ENCODE measurements at regions not wholly inside any gene's neighbourhood (a gene's known extent, or its start where the extent isn't known, plus 50 kb on each side); places are given as distances from the start of the nearest gene placed in this dataset.

- TF ChIP-seq SUZ12 (IDR thresholded peaks at IDR 0.05; ENCODE audit: low read length) (0 out of 2 replicates have a peak, but pooled peaks have one; percentile 42), SP2 (IDR thresholded peaks at IDR 0.05; ENCODE audit: low read length) (no peak), TAF1 (IDR thresholded peaks at IDR 0.05; ENCODE audit: low read depth, low read length) (no peak), JUND (IDR thresholded peaks at IDR 0.05; ENCODE audit: low read length) (no peak), TEAD4 (IDR thresholded peaks at IDR 0.05; ENCODE audit: low read depth, low read length) (peak; percentile 3; the same call in 1 of the 2 replicates)
These were observed 295.9 kb downstream of the MIAT start (continued) for GRCh38 chr22:26953012-26953883.

All from H1 (cell line).